ENCODE measurements at regions not wholly inside any gene's neighbourhood (a gene's known extent, or its start where the extent isn't known, plus 50 kb on each side); places are given as distances from the start of the nearest gene placed in this dataset.
"Not testable (repeated sequence)": the region's sequence is repeated elsewhere in the genome, so short reads cannot be mapped to it uniquely, and the experiment has no call there.

DNA sequence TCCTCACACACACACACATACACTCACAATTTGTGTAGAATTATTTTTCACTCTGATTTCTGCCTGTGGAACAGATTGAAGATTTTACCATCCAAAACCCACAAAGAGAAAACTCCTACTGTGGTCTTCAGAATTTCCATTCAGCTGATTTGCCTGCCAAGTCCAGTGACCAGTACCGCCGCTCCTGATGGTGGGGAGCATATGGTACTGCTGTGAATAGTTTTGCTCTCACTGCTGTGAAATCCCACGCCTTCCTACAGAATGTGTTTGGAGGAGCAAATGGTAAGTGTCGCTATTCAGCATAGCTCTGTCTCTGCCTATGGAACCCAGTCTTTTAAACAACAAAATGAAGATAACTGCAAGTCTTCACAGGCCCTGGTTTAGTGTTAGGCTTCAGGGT, 629.5 kb downstream of the LMO4 start:
- DNase-seq (ENCODE audit: low read depth): no peak

DNA sequence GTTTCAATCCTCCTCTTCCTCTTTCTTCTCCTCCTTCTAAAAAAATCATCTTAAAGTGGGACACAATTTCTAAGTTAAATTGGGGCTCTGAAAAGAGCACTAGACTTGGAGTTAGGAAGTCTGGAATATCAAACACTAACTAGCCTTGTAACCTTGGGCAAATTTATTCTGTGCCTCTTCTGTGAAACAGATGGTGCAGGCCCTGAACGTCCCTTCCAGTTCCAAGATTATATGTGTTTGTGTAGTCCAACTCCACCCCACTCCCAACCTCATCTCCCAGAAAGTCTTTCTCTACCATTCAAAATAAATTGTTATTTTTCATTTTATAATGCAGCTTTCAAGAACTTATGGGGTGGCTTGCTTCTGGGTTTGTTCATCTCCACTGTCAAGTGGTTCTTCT, 630.0 kb downstream of the LMO4 start:
- no peak for DNase-seq (ENCODE audit: low read depth)

DNA sequence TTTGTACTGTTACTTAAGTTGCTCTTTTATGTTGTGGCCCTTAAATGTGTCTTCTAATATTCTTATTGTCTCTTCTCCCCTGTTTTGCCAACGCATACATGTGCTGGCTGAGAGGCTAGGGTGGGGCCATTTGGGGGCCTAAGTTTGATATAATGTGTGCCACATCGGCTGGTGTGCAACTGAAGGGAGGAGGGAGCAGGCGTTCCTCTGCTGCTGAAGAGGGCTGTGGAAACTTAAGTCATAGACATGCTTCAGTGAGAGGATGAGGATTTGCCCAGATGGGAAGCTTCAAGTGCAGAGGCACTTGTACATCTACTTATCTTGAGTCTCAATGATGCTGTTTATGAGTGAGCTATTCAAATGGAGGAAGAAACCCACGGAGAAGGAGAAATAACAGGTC, 630.6 kb downstream of the LMO4 start:
- DNase-seq (ENCODE audit: low read depth): no peak

DNA sequence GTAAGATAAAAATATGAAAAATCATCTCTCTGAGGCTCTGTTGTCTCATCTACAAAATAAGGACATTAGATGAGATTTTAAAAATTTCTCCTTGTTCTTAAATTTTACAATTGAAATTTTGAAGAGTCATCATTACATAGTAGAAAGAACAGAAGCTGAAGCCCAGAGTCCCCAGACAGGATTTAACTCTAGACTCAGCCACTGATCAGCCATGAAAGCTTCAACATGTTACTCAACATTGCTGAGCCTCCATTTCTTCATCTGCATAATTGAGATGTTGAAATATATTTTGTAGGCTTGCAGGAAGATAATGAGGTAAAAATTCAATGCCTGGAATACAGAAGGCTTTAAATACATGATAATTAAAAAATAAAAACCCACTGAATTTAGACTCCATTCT, 633.3 kb downstream of the LMO4 start:
- no peak for DNase-seq (ENCODE audit: low read depth)

DNA sequence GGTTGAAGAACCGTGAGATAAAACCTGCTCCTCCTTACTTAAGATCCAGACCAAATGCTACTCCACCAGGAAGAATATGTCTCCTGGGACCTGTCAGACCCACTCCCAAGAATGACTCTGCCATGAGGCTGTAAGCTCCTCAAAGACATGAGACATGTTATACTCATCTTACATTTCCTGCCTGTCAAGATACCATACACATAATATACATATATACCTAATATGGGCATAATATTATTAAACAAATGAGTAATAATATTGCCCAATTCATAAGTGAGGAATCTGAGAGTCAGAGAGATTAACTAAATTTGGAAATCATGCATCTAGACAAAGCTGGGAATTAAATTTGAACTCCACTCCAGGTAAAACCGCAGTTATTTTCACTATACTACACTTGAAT, 634.9 kb downstream of the LMO4 start:
- no peak for DNase-seq (ENCODE audit: low read depth)

- DNase-seq (ENCODE audit: low read depth): no peak
Observed at GRCh38 chr1:87965193-87965592, 636.5 kb downstream of the LMO4 start.

DNA sequence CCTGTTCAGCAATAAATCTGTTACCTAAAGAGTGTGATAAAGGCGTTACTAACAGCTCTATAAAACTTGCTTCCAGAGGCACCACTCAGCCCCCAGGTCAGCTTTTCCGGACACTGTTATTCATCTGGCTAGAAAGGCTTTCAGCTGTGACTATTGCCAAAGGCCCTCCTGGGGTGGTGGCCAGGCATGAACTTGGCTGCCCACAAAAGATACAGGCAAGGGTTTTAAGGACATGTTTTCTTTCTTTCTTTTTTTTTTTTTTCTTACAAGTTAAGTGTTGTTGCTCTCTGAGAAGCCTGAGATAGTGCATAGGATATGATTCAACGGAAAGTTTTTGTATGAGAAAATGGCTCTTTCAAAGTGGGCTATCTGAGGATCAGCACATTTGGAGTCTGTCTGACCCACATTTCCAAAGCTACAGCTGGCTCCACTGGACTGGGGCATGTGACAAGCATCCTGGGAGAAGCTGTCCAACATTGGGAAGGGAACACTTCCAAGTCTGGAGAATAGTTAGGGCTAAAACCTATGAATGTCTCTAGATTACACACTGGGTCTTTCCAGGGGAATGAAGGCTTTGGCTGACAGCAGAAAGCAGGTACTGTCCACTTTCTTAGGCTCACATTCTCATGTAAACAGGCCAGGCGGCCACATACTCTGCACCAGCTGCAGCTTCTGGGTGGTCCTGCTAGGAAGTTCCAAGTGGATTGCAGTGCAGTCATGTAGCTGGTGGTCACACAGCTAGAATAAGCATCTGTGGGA, 639.7 kb downstream of the LMO4 start:
- DNase-seq (ENCODE audit: low read depth): no peak

- DNase-seq (ENCODE audit: low read depth): no peak
Observed at GRCh38 chr1:87969040-87969439, 640.4 kb downstream of the LMO4 start.

DNA sequence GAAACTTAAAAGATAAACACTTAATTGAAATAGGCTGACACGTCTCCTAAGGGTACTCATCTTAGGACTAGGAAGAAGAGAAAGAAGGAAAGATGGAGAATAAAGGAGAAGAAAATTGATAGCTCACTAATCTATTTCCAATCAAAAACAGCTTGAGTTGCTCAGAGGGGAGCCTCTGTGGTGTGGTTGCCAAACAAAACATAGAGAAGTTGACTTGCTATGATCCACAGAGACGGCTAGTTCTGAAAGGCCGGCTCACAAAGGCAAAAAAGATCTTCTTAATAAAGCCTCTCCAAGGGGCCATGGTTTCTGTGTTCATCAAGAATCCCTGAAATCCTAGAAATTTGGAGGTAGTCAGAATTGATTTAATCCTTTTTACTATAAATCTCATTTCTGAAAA, 644.1 kb downstream of the LMO4 start:
- no peak for DNase-seq (ENCODE audit: low read depth)

GRCh38 chr1:87973896-87974295, 645.2 kb downstream of the LMO4 start:
- DNase-seq (ENCODE audit: low read depth): no peak

GRCh38 chr1:87976316-87976715, 647.6 kb downstream of the LMO4 start:
- DNase-seq (ENCODE audit: low read depth): no peak

- no peak for DNase-seq (ENCODE audit: low read depth)
Observed at GRCh38 chr1:87977145-87977544, 648.5 kb downstream of the LMO4 start.

DNA sequence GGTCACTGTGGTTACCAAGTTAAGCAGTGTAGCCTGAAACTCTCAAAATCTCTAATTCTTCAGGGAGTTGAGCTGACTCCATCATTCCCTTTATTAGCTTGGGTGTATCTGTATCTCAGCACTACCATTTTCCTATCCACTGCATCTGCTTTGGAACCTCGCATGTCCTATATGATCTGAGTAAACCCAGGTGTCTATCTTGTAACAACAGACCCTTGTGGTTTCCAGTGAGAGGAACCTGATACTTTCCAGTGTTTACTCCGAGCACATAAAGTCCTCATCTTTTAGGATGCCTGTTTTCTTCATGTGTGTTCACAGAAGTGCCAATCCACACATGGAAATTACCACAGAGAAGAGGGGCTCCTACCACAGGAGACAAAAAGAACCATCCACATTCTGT, 650.4 kb downstream of the LMO4 start:
- DNase-seq (ENCODE audit: low read depth): no peak

DNA sequence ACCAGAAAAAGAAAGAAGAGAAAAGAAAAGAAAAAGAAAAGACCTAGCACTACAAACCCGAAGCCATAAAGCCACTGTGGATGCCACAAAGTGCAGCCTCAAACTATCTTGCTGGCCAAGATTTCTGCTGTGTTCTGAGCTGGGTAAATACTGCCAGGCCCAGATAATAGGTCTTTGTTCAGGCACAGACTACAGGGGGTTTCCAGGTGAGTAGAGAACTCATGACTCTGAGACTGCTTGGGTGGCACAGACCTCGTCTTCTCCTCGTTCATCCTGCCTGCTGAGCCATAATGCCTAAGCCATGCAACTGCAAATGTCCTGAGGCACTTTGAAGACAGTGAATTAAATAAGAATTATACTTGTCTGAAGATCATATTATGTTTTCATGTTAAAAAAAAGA, 651.8 kb downstream of the LMO4 start:
- no peak for DNase-seq (ENCODE audit: low read depth)

DNA sequence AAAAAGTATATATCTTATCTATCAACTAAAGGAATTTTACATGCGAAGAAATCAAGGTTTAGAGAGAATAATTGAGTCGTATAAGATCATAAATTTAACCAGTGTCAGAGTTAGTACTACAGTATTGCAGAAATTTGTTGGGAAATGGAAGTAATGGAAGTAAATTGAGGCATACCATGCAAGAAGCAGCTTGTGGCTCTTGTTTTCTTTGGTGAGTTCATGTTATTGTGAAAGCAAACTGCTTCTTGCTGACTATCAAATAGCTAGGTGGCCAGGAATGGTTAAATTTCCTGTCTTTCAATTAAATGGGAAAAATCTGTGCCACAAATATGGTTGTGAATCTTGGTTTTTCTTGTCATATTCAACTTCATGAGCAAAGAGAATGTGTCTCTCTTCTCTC, 652.7 kb downstream of the LMO4 start:
- DNase-seq (ENCODE audit: low read depth): no peak

GRCh38 chr1:87981810-87982209, 653.1 kb downstream of the LMO4 start:
- DNase-seq (ENCODE audit: low read depth): no peak

- DNase-seq (ENCODE audit: low read depth): no peak
Observed at GRCh38 chr1:87983841-87984240, 655.2 kb downstream of the LMO4 start.

- no peak for DNase-seq (ENCODE audit: low read depth)
Observed at GRCh38 chr1:87985071-87985470, 656.4 kb downstream of the LMO4 start.

GRCh38 chr1:87986130-87986866, 657.6 kb downstream of the LMO4 start:
- no peak for DNase-seq (ENCODE audit: low read depth)

- DNase-seq (ENCODE audit: low read depth): no peak
Observed at GRCh38 chr1:87989346-87989745, 660.7 kb downstream of the LMO4 start.

DNA sequence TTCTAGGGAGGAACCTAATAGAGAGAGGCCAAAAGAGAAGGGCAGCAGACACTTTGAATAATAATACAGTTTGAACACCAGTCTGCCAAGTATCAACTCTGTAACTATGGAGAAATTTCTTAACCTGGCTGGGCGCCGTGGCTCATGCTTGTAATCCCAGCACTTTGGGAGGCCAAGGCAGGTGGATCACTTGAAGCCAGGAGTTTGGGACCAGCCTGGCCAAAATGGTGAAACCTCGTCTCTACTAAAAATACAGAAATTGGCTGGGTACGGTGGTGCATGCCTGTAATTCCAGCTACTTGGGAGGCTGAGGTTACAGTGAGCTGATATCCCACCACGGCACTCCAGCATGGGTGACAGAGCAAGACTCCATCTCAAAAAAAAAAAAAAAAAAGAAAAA, 663.9 kb downstream of the LMO4 start:
- DNase-seq (ENCODE audit: low read depth): not testable (repeated sequence)

GRCh38 chr1:87993051-87993450, 664.4 kb downstream of the LMO4 start:
- no peak for DNase-seq (ENCODE audit: low read depth)

GRCh38 chr1:87999852-88000251, 671.2 kb downstream of the LMO4 start:
- no peak for DNase-seq (ENCODE audit: low read depth)

DNA sequence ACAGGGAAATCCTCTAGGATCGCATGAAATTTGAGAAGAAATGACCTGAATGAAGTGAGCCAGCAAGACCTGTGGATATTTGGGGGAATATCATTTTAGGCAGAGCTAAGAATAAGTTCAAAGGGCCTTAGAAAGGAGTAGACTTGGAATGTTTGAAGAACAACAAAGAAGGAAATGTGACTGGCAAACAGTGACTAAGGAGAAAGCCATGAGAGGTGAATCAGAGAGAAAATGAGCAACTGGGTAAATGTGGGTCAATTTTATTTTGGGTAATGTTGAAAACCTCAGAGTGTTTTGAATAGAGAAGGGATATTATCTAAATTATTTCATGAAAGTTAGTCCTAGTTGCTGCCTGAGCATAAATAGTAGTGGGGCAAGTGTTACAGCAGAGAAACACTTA, 672.8 kb downstream of the LMO4 start:
- no peak for DNase-seq (ENCODE audit: low read depth)
